ENCODE measurements at regions not wholly inside any gene's neighbourhood (a gene's known extent, or its start where the extent isn't known, plus 50 kb on each side); places are given as distances from the start of the nearest gene placed in this dataset.

DNA sequence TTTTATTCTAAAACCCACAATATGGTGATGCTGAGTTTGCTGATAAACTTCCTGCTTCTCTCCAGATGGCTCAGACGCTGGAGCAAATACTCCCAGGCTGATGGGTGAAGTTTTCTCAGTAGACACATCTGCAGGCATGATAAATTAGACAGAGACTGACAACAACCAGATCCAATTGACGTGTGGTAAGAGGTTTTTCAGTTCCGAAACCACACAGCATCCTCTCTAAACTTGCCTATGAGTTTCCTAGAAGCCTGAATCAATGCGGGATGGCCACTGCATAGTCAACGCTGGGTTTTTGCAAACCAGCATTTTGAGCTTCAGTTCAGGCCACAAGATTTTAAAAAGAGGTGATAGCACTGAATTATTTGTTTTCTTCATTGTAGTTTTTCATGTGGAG lies 360.3 kb upstream of the ARRDC4 start:
- no peaks in the 10 kb centered on the region for H3K9me3 ChIP-seq (replicated peaks; ENCODE audit: insufficient read depth, low read length)
- no peak overlapping the region for H3K4me3 ChIP-seq (ENCODE audit: low read length)
- H4K20me1 ChIP-seq (ENCODE audit: insufficient read depth, low read length): no peaks in the 10 kb centered on the region
- no peaks in the 10 kb centered on the region for H3K4me1 ChIP-seq (ENCODE audit: low read length)
- no peak overlapping the region for H2AFZ ChIP-seq (ENCODE audit: low read length)
- peak; percentile 47 for DNase-seq
- no peaks in the 10 kb centered on the region for H3K9me2 ChIP-seq (replicated peaks; ENCODE audit: insufficient read depth, low read length)
- TF ChIP-seq CTCF (IDR thresholded peaks at IDR 0.05; ENCODE audit: low read length): no peak
- no peak for TF ChIP-seq EZH2 (optimal IDR thresholded peaks at IDR 0.05; ENCODE audit: low read depth, low read length)
- TF ChIP-seq EZH2phosphoT487 (IDR thresholded peaks at IDR 0.05; ENCODE audit: low read length): no peak
- no peak overlapping the region for H3K27ac ChIP-seq (ENCODE audit: low read length)
- H3F3A ChIP-seq (ENCODE audit: insufficient read depth, low read length): no peaks in the 10 kb centered on the region
- no peaks in the 10 kb centered on the region for H3K36me3 ChIP-seq (replicated peaks; ENCODE audit: insufficient read depth, low read length)
- H3K79me2 ChIP-seq (ENCODE audit: low read length): no peaks in the 10 kb centered on the region
- no peak overlapping the region for H3K9ac ChIP-seq (ENCODE audit: low read length)
- no peak overlapping the region for H3K4me2 ChIP-seq (ENCODE audit: low read depth, low read length)
- H3K27me3 ChIP-seq (replicated peaks; ENCODE audit: insufficient read depth, low read length): no peaks in the 10 kb centered on the region

DNA sequence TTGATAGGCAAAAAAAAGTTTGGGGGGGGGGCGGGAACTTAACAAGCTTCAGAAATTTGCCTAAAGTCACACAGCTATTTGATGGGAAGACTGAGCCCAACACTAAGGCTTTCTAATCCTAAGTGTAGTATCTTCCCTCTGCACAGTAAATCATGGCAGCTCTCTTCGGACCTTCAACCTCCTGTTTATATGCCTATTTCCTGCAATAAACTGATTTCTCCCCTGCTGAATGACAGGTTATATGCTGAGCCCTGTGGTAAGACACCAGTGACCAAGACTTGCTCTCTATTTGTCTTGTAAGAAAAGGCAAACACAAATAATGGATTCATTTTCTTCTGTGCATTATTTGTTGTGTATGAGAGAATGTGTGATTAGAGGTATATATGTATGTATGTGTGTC lies 355.8 kb upstream of the ARRDC4 start:
- H3K4me3 ChIP-seq (ENCODE audit: low read length): no peak overlapping the region
- no peaks in the 10 kb centered on the region for H3K9me2 ChIP-seq (replicated peaks; ENCODE audit: insufficient read depth, low read length)
- H3K27me3 ChIP-seq (replicated peaks; ENCODE audit: insufficient read depth, low read length): no peaks in the 10 kb centered on the region
- no peaks in the 10 kb centered on the region for H3F3A ChIP-seq (ENCODE audit: insufficient read depth, low read length)
- H3K79me2 ChIP-seq (ENCODE audit: low read length): no peaks in the 10 kb centered on the region
- no peak overlapping the region for H3K27ac ChIP-seq (ENCODE audit: low read length)
- H3K4me1 ChIP-seq (ENCODE audit: low read length): no peaks in the 10 kb centered on the region
- TF ChIP-seq EZH2 (optimal IDR thresholded peaks at IDR 0.05; ENCODE audit: low read depth, low read length): no peak
- no peak for TF ChIP-seq EZH2phosphoT487 (IDR thresholded peaks at IDR 0.05; ENCODE audit: low read length)
- no peak for TF ChIP-seq CTCF (IDR thresholded peaks at IDR 0.05; ENCODE audit: low read length)
- H3K4me2 ChIP-seq (ENCODE audit: low read depth, low read length): no peak overlapping the region
- no peaks in the 10 kb centered on the region for H3K36me3 ChIP-seq (replicated peaks; ENCODE audit: insufficient read depth, low read length)
- H3K9ac ChIP-seq (ENCODE audit: low read length): no peak overlapping the region
- DNase-seq: no peak
- no peaks in the 10 kb centered on the region for H3K9me3 ChIP-seq (replicated peaks; ENCODE audit: insufficient read depth, low read length)
- H2AFZ ChIP-seq (ENCODE audit: low read length): no peak overlapping the region
- no peaks in the 10 kb centered on the region for H4K20me1 ChIP-seq (ENCODE audit: insufficient read depth, low read length)

GRCh38 chr15:97615114-97615513 lies 345.4 kb upstream of the ARRDC4 start:
- Histone ChIP-seq H3K27ac (ENCODE audit: low read length) (no peak overlapping the region), H3K4me2 (ENCODE audit: low read depth, low read length) (no peak overlapping the region), H3F3A (ENCODE audit: insufficient read depth, low read length) (no peaks in the 10 kb centered on the region), H3K4me3 (ENCODE audit: low read length) (no peak overlapping the region), H3K9me2 (replicated peaks; ENCODE audit: insufficient read depth, low read length) (no peaks in the 10 kb centered on the region), H3K36me3 (replicated peaks; ENCODE audit: insufficient read depth, low read length) (no peaks in the 10 kb centered on the region), H3K4me1 (ENCODE audit: low read length) (no peaks in the 10 kb centered on the region), H3K79me2 (ENCODE audit: low read length) (no peaks in the 10 kb centered on the region), H2AFZ (ENCODE audit: low read length) (no peak overlapping the region), H4K20me1 (ENCODE audit: insufficient read depth, low read length) (no peaks in the 10 kb centered on the region), H3K9ac (ENCODE audit: low read length) (no peak overlapping the region), H3K9me3 (replicated peaks; ENCODE audit: insufficient read depth, low read length) (no peaks in the 10 kb centered on the region), H3K27me3 (replicated peaks; ENCODE audit: insufficient read depth, low read length) (no peaks in the 10 kb centered on the region)
- no peak for TF ChIP-seq EZH2phosphoT487 (IDR thresholded peaks at IDR 0.05; ENCODE audit: low read length)
- TF ChIP-seq CTCF (IDR thresholded peaks at IDR 0.05; ENCODE audit: low read length): no peak
- TF ChIP-seq EZH2 (optimal IDR thresholded peaks at IDR 0.05; ENCODE audit: low read depth, low read length): no peak
- no peak for DNase-seq

Measured in MM.1S (cell line).